Liver (tissue), 8 donors: ENCODE measurements at regions not wholly inside any gene's neighbourhood (a gene's known extent, or its start where the extent isn't known, plus 50 kb on each side); places are given as distances from the start of the nearest gene placed in this dataset.

Source experiments
- DNase-seq: peaks from one replicate; pipeline ENCODE4 v3.0.0-alpha.2; 2017; ENCODE audit warnings: low spot score
- H3K27ac ChIP-seq, 2 donors: one replicate each; pipeline ENCODE4 v1.7.0; 2013; ENCODE audit warnings: inconsistent platforms in 2 of 2, low read length in 2 of 2, control low read depth in 1 of 2, low read depth in 1 of 2, mild to moderate bottlenecking in 1 of 2
- H3K27me3 ChIP-seq, 4 donors: one replicate each; pipeline versions ENCODE4 v1.6.1 to v1.7.0; 2013; ENCODE audit warnings: low read length in 3 of 4, inconsistent platforms in 1 of 4, mild to moderate bottlenecking in 1 of 4, moderate library complexity in 1 of 4; ENCODE audit not compliant: control insufficient read depth in 4 of 4, insufficient read depth in 4 of 4
- H3K36me3 ChIP-seq, 4 donors: one replicate each; pipeline versions ENCODE4 v1.6.1 to v1.7.0; 2013; ENCODE audit warnings: low read length in 3 of 4, mild to moderate bottlenecking in 3 of 4, low read depth in 1 of 4, moderate library complexity in 1 of 4; ENCODE audit not compliant: control insufficient read depth in 4 of 4, insufficient read depth in 3 of 4
- H3K4me1 ChIP-seq, 4 donors: one replicate each; pipeline versions ENCODE4 v1.6.1 to v1.7.0; 2013; ENCODE audit warnings: low read length in 3 of 4, mild to moderate bottlenecking in 3 of 4, moderate library complexity in 1 of 4; ENCODE audit not compliant: control insufficient read depth in 4 of 4, insufficient read depth in 4 of 4
- H3K4me3 ChIP-seq, 3 donors: one replicate each; pipeline versions ENCODE4 v1.6.1 to v1.7.0; 2013; ENCODE audit warnings: low read length in 3 of 3, control low read depth in 1 of 3, low read depth in 1 of 3, mild to moderate bottlenecking in 1 of 3
- H3K9ac ChIP-seq, 2 donors: one replicate each; pipeline ENCODE4 v1.7.0; 2013; ENCODE audit warnings: low read length in 2 of 2, mild to moderate bottlenecking in 2 of 2, moderate library complexity in 2 of 2, control low read depth in 1 of 2, low read depth in 1 of 2
- H3K9me3 ChIP-seq, 4 donors: one replicate each; pipeline versions ENCODE4 v1.6.1 to v1.7.0; 2013; ENCODE audit warnings: low read length in 3 of 4; ENCODE audit not compliant: control insufficient read depth in 4 of 4
- ATF3 ChIP-seq: IDR thresholded peaks from 2 replicates; pipeline ENCODE4 v1.6.1; 2016; ENCODE audit warnings: antibody characterized with exemption
- CTCF ChIP-seq: fragments of 150-350 bp; IDR thresholded peaks from 2 replicates; pipeline ENCODE4 v1.5.1; 2017; ENCODE audit warnings: improper control_type of control experiment, low read depth, low read length; ENCODE audit not compliant: missing input control
- EGR1 ChIP-seq, 2 donors: IDR thresholded peaks; 2 replicates each; pipeline ENCODE4 v1.6.1; 2016 to 2018; ENCODE audit warnings: antibody characterized with exemption in 2 of 2, low read depth in 2 of 2
- FOXA1 ChIP-seq: IDR thresholded peaks from 2 replicates; pipeline ENCODE4 v1.6.1; 2016; ENCODE audit warnings: antibody characterized with exemption
- FOXA2 ChIP-seq: IDR thresholded peaks from 2 replicates; pipeline ENCODE4 v1.6.1; 2016; ENCODE audit warnings: antibody characterized with exemption
- GABPA ChIP-seq, 2 donors: IDR thresholded peaks in 1 of 2; conservative IDR thresholded peaks in 1 of 2; 2 replicates each; pipeline ENCODE4 v1.6.1; 2016; ENCODE audit warnings: antibody characterized with exemption in 2 of 2, mild to moderate bottlenecking in 1 of 2, moderate library complexity in 1 of 2
- HNF4A ChIP-seq, 2 donors: conservative IDR thresholded peaks; 2 replicates each; pipeline ENCODE4 v1.6.1; 2016; ENCODE audit warnings: antibody characterized with exemption in 2 of 2, mild to moderate bottlenecking in 2 of 2
- JUND ChIP-seq, 2 donors: IDR thresholded peaks; 2 replicates each; pipeline ENCODE4 v1.6.1; 2016; ENCODE audit warnings: antibody characterized with exemption in 2 of 2
- MAX ChIP-seq: IDR thresholded peaks from 2 replicates; pipeline ENCODE4 v1.6.1; 2016; ENCODE audit warnings: antibody characterized with exemption
- NR2F2 ChIP-seq: IDR thresholded peaks from 2 replicates; pipeline ENCODE4 v1.6.1; 2016; ENCODE audit warnings: antibody characterized with exemption
- RAD21 ChIP-seq, 2 donors: IDR thresholded peaks; 2 replicates each; pipeline ENCODE4 v1.6.1; 2016; ENCODE audit warnings: antibody characterized with exemption in 2 of 2, mild to moderate bottlenecking in 2 of 2
- REST ChIP-seq: IDR thresholded peaks from 2 replicates; pipeline ENCODE4 v1.6.1; 2016; ENCODE audit warnings: antibody characterized with exemption, mild to moderate bottlenecking
- RXRA ChIP-seq, 2 donors: IDR thresholded peaks; 2 replicates each; pipeline ENCODE4 v1.6.1; 2017 to 2018; ENCODE audit warnings: antibody characterized with exemption in 2 of 2, mild to moderate bottlenecking in 1 of 2
- SP1 ChIP-seq: IDR thresholded peaks from 2 replicates; pipeline ENCODE4 v1.6.1; 2018; ENCODE audit warnings: antibody characterized with exemption, mild to moderate bottlenecking
- TAF1 ChIP-seq: conservative IDR thresholded peaks from 2 replicates; pipeline ENCODE4 v1.6.1; 2016; ENCODE audit warnings: antibody characterized with exemption, mild to moderate bottlenecking
- YY1 ChIP-seq: IDR thresholded peaks from 2 replicates; pipeline ENCODE4 v1.6.1; 2016; ENCODE audit warnings: antibody characterized with exemption, mild to moderate bottlenecking
- ZBTB33 ChIP-seq: IDR thresholded peaks from 2 replicates; pipeline ENCODE4 v1.6.1; 2016; ENCODE audit warnings: antibody characterized with exemption
- WGBS: extraction: QIAGEN DNeasy Blood & Tissue Kit; methylation state at CpG from one replicate; pipeline ENCODE4 v1.1.7; 2013; 5-methylcytosine and 5-hydroxymethylcytosine counted together
- donor health status: healthy.
- donor health status: healthy.
- donor health status: healthy.
- donor health status: healthy.
- donor health status: healthy.

GRCh38 chr3:194933465-194933864 is 247.8 kb downstream of the FAM43A start:
- no peak for DNase-seq
- peaks cover 0 to 5% (median 0%) of the 10 kb centered on the region in 4 donors for H3K4me1 ChIP-seq
- H3K9ac ChIP-seq, result no peak overlapping the region
- no peaks in the 10 kb centered on the region for H3K27me3 ChIP-seq
- no peak overlapping the region for H3K4me3 ChIP-seq
- H3K9me3 ChIP-seq, result no peaks in the 10 kb centered on the region
- WGBS, result 80% methylated on average over 5 of the region's 5 CpGs
- no peaks in the 10 kb centered on the region for H3K36me3 ChIP-seq
- H3K27ac ChIP-seq, result no peak overlapping the region
- TF ChIP-seq REST, result no peak
- no peak for TF ChIP-seq RAD21 (IDR thresholded peaks at IDR 0.05)
- TF ChIP-seq FOXA1, result no peak
- no peak for TF ChIP-seq ATF3
- no peak for TF ChIP-seq EGR1 (IDR thresholded peaks at IDR 0.05; ENCODE audit: low read depth in 2 of 2)
- TF ChIP-seq TAF1, result no peak
- no peak for TF ChIP-seq JUND (IDR thresholded peaks at IDR 0.05)
- no peak for TF ChIP-seq FOXA2
- TF ChIP-seq HNF4A (conservative IDR thresholded peaks at IDR 0.05), result no peak
- TF ChIP-seq YY1, result no peak
- no peak for TF ChIP-seq ZBTB33
- no peak for TF ChIP-seq GABPA (IDR thresholded peaks at IDR 0.05 in 1 of 2, conservative IDR thresholded peaks at IDR 0.05 in 1 of 2)
- TF ChIP-seq MAX, result no peak
- no peak for TF ChIP-seq NR2F2

GRCh38 chr3:194935061-194935460 is 249.4 kb downstream of the FAM43A start:
- no peak for DNase-seq
- no peaks in the 10 kb centered on the region for H3K9me3 ChIP-seq
- no peaks in the 10 kb centered on the region for H3K36me3 ChIP-seq
- no peak overlapping the region for H3K4me3 ChIP-seq
- H3K9ac ChIP-seq, result no peak overlapping the region
- 84% methylated on average over 4 of the region's 4 CpGs for WGBS
- H3K27ac ChIP-seq, result no peak overlapping the region
- H3K4me1 ChIP-seq, result peaks cover 0 to 5% (median 0%) of the 10 kb centered on the region in 4 donors
- H3K27me3 ChIP-seq, result no peaks in the 10 kb centered on the region
- TF ChIP-seq MAX, result no peak
- TF ChIP-seq ZBTB33, result no peak
- TF ChIP-seq SP1, result no peak
- TF ChIP-seq YY1, result no peak
- TF ChIP-seq TAF1, result no peak
- TF ChIP-seq ATF3, result no peak
- no peak for TF ChIP-seq RAD21 (IDR thresholded peaks at IDR 0.05)
- TF ChIP-seq REST, result no peak
- no peak for TF ChIP-seq FOXA2
- TF ChIP-seq EGR1 (IDR thresholded peaks at IDR 0.05; ENCODE audit: low read depth in 2 of 2), result no peak
- TF ChIP-seq GABPA (IDR thresholded peaks at IDR 0.05 in 1 of 2, conservative IDR thresholded peaks at IDR 0.05 in 1 of 2), result no peak
- TF ChIP-seq FOXA1, result no peak
- no peak for TF ChIP-seq RXRA (IDR thresholded peaks at IDR 0.05)
- no peak for TF ChIP-seq JUND (IDR thresholded peaks at IDR 0.05)
- TF ChIP-seq HNF4A (conservative IDR thresholded peaks at IDR 0.05), result no peak
- no peak for TF ChIP-seq CTCF
